ENCODE measurements at regions not wholly inside any gene's neighbourhood (a gene's known extent, or its start where the extent isn't known, plus 50 kb on each side); places are given as distances from the start of the nearest gene placed in this dataset.

GRCh38 chr4:42327323-42327722, 70.0 kb upstream of the SHISA3 start:
- TF ChIP-seq RAD51 (IDR thresholded peaks at IDR 0.05) = no peak
- TF ChIP-seq PKNOX1 (IDR thresholded peaks at IDR 0.05) = no peak
- no peak for TF ChIP-seq CHD2 (IDR thresholded peaks at IDR 0.05; ENCODE audit: borderline replicate concordance, low read depth, low read length)
- no peak for TF ChIP-seq RAD21 (IDR thresholded peaks at IDR 0.05; ENCODE audit: insufficient read depth, low read depth, low read length)
- TF ChIP-seq NRF1 (conservative IDR thresholded peaks at IDR 0.05; ENCODE audit: low read depth, low read length) = no peak
- TF ChIP-seq POLR2A (IDR thresholded peaks at IDR 0.05; ENCODE audit: low read depth, low read length) = no peak
- no peak for TF ChIP-seq CTCF (IDR thresholded peaks at IDR 0.05 in 2 of 3, conservative IDR thresholded peaks at IDR 0.05 in 1 of 3; ENCODE audit: control insufficient read depth in 2 of 3, extremely low read depth in 1 of 3, insufficient read depth in 1 of 3, low read depth in 3 of 3, low read length in 3 of 3)
- TF ChIP-seq BCL11A (IDR thresholded peaks at IDR 0.05; ENCODE audit: low read depth, low read length) = no peak
- no peak for TF ChIP-seq MYC (IDR thresholded peaks at IDR 0.05; ENCODE audit: insufficient read depth, insufficient read length, insufficient replicate concordance, low read length, severe bottlenecking)
- TF ChIP-seq EZH2 (IDR thresholded peaks at IDR 0.05; ENCODE audit: borderline replicate concordance, control insufficient read depth, low read depth, low read length) = no peak
- TF ChIP-seq NR2C1 (IDR thresholded peaks at IDR 0.05) = no peak
- no peak for TF ChIP-seq CREM (IDR thresholded peaks at IDR 0.05; ENCODE audit: low read depth)
- no peak for TF ChIP-seq POLR2AphosphoS5 (IDR thresholded peaks at IDR 0.05; ENCODE audit: low read length)
- TF ChIP-seq GABPA (IDR thresholded peaks at IDR 0.05; ENCODE audit: low read depth) = no peak
